Liver (tissue), 8 donors: ENCODE measurements at regions not wholly inside any gene's neighbourhood (a gene's known extent, or its start where the extent isn't known, plus 50 kb on each side); places are given as distances from the start of the nearest gene placed in this dataset.

Experiments used
- DNase-seq: peaks from one replicate; pipeline ENCODE4 v3.0.0-alpha.2; 2017; ENCODE audit warnings: low spot score
- H3K27ac ChIP-seq, 2 donors: one replicate each; pipeline ENCODE4 v1.7.0; 2013; ENCODE audit warnings: inconsistent platforms in 2 of 2, low read length in 2 of 2, control low read depth in 1 of 2, low read depth in 1 of 2, mild to moderate bottlenecking in 1 of 2
- H3K27me3 ChIP-seq, 4 donors: one replicate each; pipeline versions ENCODE4 v1.6.1 to v1.7.0; 2013; ENCODE audit warnings: low read length in 3 of 4, inconsistent platforms in 1 of 4, mild to moderate bottlenecking in 1 of 4, moderate library complexity in 1 of 4; ENCODE audit not compliant: control insufficient read depth in 4 of 4, insufficient read depth in 4 of 4
- H3K36me3 ChIP-seq, 4 donors: one replicate each; pipeline versions ENCODE4 v1.6.1 to v1.7.0; 2013; ENCODE audit warnings: low read length in 3 of 4, mild to moderate bottlenecking in 3 of 4, low read depth in 1 of 4, moderate library complexity in 1 of 4; ENCODE audit not compliant: control insufficient read depth in 4 of 4, insufficient read depth in 3 of 4
- H3K4me1 ChIP-seq, 4 donors: one replicate each; pipeline versions ENCODE4 v1.6.1 to v1.7.0; 2013; ENCODE audit warnings: low read length in 3 of 4, mild to moderate bottlenecking in 3 of 4, moderate library complexity in 1 of 4; ENCODE audit not compliant: control insufficient read depth in 4 of 4, insufficient read depth in 4 of 4
- H3K4me3 ChIP-seq, 3 donors: one replicate each; pipeline versions ENCODE4 v1.6.1 to v1.7.0; 2013; ENCODE audit warnings: low read length in 3 of 3, control low read depth in 1 of 3, low read depth in 1 of 3, mild to moderate bottlenecking in 1 of 3
- H3K9ac ChIP-seq, 2 donors: one replicate each; pipeline ENCODE4 v1.7.0; 2013; ENCODE audit warnings: low read length in 2 of 2, mild to moderate bottlenecking in 2 of 2, moderate library complexity in 2 of 2, control low read depth in 1 of 2, low read depth in 1 of 2
- H3K9me3 ChIP-seq, 4 donors: one replicate each; pipeline versions ENCODE4 v1.6.1 to v1.7.0; 2013; ENCODE audit warnings: low read length in 3 of 4; ENCODE audit not compliant: control insufficient read depth in 4 of 4
- ATF3 ChIP-seq: IDR thresholded peaks from 2 replicates; pipeline ENCODE4 v1.6.1; 2016; ENCODE audit warnings: antibody characterized with exemption
- CTCF ChIP-seq: fragments of 150-350 bp; IDR thresholded peaks from 2 replicates; pipeline ENCODE4 v1.5.1; 2017; ENCODE audit warnings: improper control_type of control experiment, low read depth, low read length; ENCODE audit not compliant: missing input control
- EGR1 ChIP-seq, 2 donors: IDR thresholded peaks; 2 replicates each; pipeline ENCODE4 v1.6.1; 2016 to 2018; ENCODE audit warnings: antibody characterized with exemption in 2 of 2, low read depth in 2 of 2
- FOXA1 ChIP-seq: IDR thresholded peaks from 2 replicates; pipeline ENCODE4 v1.6.1; 2016; ENCODE audit warnings: antibody characterized with exemption
- FOXA2 ChIP-seq: IDR thresholded peaks from 2 replicates; pipeline ENCODE4 v1.6.1; 2016; ENCODE audit warnings: antibody characterized with exemption
- GABPA ChIP-seq, 2 donors: IDR thresholded peaks in 1 of 2; conservative IDR thresholded peaks in 1 of 2; 2 replicates each; pipeline ENCODE4 v1.6.1; 2016; ENCODE audit warnings: antibody characterized with exemption in 2 of 2, mild to moderate bottlenecking in 1 of 2, moderate library complexity in 1 of 2
- HNF4A ChIP-seq, 2 donors: conservative IDR thresholded peaks; 2 replicates each; pipeline ENCODE4 v1.6.1; 2016; ENCODE audit warnings: antibody characterized with exemption in 2 of 2, mild to moderate bottlenecking in 2 of 2
- HNF4G ChIP-seq: IDR thresholded peaks from 2 replicates; pipeline ENCODE4 v1.6.1; 2016; ENCODE audit warnings: antibody characterized with exemption
- JUND ChIP-seq, 2 donors: IDR thresholded peaks; 2 replicates each; pipeline ENCODE4 v1.6.1; 2016; ENCODE audit warnings: antibody characterized with exemption in 2 of 2
- MAX ChIP-seq: IDR thresholded peaks from 2 replicates; pipeline ENCODE4 v1.6.1; 2016; ENCODE audit warnings: antibody characterized with exemption
- NR2F2 ChIP-seq: IDR thresholded peaks from 2 replicates; pipeline ENCODE4 v1.6.1; 2016; ENCODE audit warnings: antibody characterized with exemption
- RAD21 ChIP-seq, 2 donors: IDR thresholded peaks; 2 replicates each; pipeline ENCODE4 v1.6.1; 2016; ENCODE audit warnings: antibody characterized with exemption in 2 of 2, mild to moderate bottlenecking in 2 of 2
- REST ChIP-seq: IDR thresholded peaks from 2 replicates; pipeline ENCODE4 v1.6.1; 2016; ENCODE audit warnings: antibody characterized with exemption, mild to moderate bottlenecking
- RXRA ChIP-seq, 2 donors: IDR thresholded peaks; 2 replicates each; pipeline ENCODE4 v1.6.1; 2017 to 2018; ENCODE audit warnings: antibody characterized with exemption in 2 of 2, mild to moderate bottlenecking in 1 of 2
- SP1 ChIP-seq: IDR thresholded peaks from 2 replicates; pipeline ENCODE4 v1.6.1; 2018; ENCODE audit warnings: antibody characterized with exemption, mild to moderate bottlenecking
- TAF1 ChIP-seq: conservative IDR thresholded peaks from 2 replicates; pipeline ENCODE4 v1.6.1; 2016; ENCODE audit warnings: antibody characterized with exemption, mild to moderate bottlenecking
- YY1 ChIP-seq: IDR thresholded peaks from 2 replicates; pipeline ENCODE4 v1.6.1; 2016; ENCODE audit warnings: antibody characterized with exemption, mild to moderate bottlenecking
- ZBTB33 ChIP-seq: IDR thresholded peaks from 2 replicates; pipeline ENCODE4 v1.6.1; 2016; ENCODE audit warnings: antibody characterized with exemption
- WGBS: extraction: QIAGEN DNeasy Blood & Tissue Kit; methylation state at CpG from one replicate; pipeline ENCODE4 v1.1.7; 2013; 5-methylcytosine and 5-hydroxymethylcytosine counted together
- donor health status: healthy.
- donor health status: healthy.
- donor health status: healthy.
- donor health status: healthy.
- donor health status: healthy.

GRCh38 chr14:80117876-80118275 is 93.4 kb downstream of the DIO2 start:
- no peak overlapping the region for H3K27ac ChIP-seq
- WGBS = 53% methylated on average over 1 of the region's 1 CpG
- TF ChIP-seq SP1 (no peak), HNF4A (conservative IDR thresholded peaks at IDR 0.05) (no peak), HNF4G (no peak), TAF1 (no peak), MAX (no peak), FOXA2 (no peak), ZBTB33 (no peak), REST (no peak), RXRA (IDR thresholded peaks at IDR 0.05) (no peak), FOXA1 (no peak), CTCF (no peak), GABPA (IDR thresholded peaks at IDR 0.05 in 1 of 2, conservative IDR thresholded peaks at IDR 0.05 in 1 of 2) (no peak), NR2F2 (no peak), RAD21 (IDR thresholded peaks at IDR 0.05) (no peak), EGR1 (IDR thresholded peaks at IDR 0.05; ENCODE audit: low read depth in 2 of 2) (no peak), YY1 (no peak)

GRCh38 chr14:80116157-80116556 is 95.1 kb downstream of the DIO2 start:
- H3K4me1 ChIP-seq = no peaks in the 10 kb centered on the region
- WGBS = 76% methylated on average over 2 of the region's 2 CpGs
- H3K9ac ChIP-seq = no peak overlapping the region
- DNase-seq = no peak
- H3K4me3 ChIP-seq = no peak overlapping the region
- H3K27me3 ChIP-seq = no peaks in the 10 kb centered on the region
- H3K9me3 ChIP-seq = no peaks in the 10 kb centered on the region
- no peak overlapping the region for H3K27ac ChIP-seq
- H3K36me3 ChIP-seq = no peaks in the 10 kb centered on the region
- TF ChIP-seq MAX = no peak
- TF ChIP-seq YY1 = no peak
- no peak for TF ChIP-seq FOXA2
- TF ChIP-seq ATF3 = no peak
- TF ChIP-seq NR2F2 = no peak
- no peak for TF ChIP-seq ZBTB33
- TF ChIP-seq FOXA1 = no peak
- no peak for TF ChIP-seq GABPA (IDR thresholded peaks at IDR 0.05 in 1 of 2, conservative IDR thresholded peaks at IDR 0.05 in 1 of 2)
- no peak for TF ChIP-seq HNF4G
- no peak for TF ChIP-seq CTCF
- TF ChIP-seq SP1 = no peak
- no peak for TF ChIP-seq HNF4A (conservative IDR thresholded peaks at IDR 0.05)
- TF ChIP-seq RAD21 (IDR thresholded peaks at IDR 0.05) = no peak
- no peak for TF ChIP-seq JUND (IDR thresholded peaks at IDR 0.05)
- no peak for TF ChIP-seq RXRA (IDR thresholded peaks at IDR 0.05)

More at GRCh38 chr14:80117876-80118275, 93.4 kb downstream of the DIO2 start:
- no peaks in the 10 kb centered on the region for H3K4me1 ChIP-seq
- no peak overlapping the region for H3K4me3 ChIP-seq
- H3K9me3 ChIP-seq = no peaks in the 10 kb centered on the region
- DNase-seq = no peak
- no peak overlapping the region for H3K9ac ChIP-seq
- H3K27me3 ChIP-seq = no peaks in the 10 kb centered on the region
- no peaks in the 10 kb centered on the region for H3K36me3 ChIP-seq
